ENCODE measurements at regions not wholly inside any gene's neighbourhood (a gene's known extent, or its start where the extent isn't known, plus 50 kb on each side); places are given as distances from the start of the nearest gene placed in this dataset.
"Not testable (repeated sequence)": the region's sequence is repeated elsewhere in the genome, so short reads cannot be mapped to it uniquely, and the experiment has no call there.

DNA sequence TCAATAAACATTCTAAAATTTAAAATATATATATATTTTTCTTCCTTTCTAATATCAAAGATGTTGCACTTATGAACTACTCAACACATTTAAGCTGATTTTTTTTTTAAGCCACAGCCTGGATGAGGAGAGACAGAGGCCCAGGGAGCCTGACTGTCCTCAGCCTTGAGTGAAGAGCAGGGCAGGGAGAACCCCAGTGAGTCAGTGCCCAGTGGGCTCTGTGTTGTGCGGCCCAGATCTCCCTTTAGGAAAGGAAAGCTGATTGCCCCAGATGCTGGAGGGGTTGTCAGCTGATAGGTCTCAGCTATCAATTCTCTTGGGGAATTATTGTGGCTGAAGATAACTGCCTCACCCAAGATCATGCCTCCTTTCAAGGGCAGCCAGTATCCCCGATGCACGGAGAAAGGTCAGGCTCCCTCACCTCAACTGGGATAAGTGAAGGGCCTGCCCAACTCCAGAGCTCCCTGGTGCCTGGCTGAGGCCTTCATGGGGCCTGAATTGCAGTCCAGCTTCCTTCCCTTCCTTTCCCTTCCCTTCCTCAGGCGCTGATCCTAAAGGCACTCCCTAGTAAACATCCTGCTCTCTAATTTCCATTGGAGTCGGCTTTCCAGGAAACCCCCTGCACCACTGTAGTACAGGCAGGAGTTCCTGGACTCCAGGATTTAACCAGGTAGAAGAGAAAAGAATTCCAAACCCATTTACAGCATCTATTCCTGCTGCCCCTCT, 106.9 kb upstream of the ATL2 start:
- no peak for DNase-seq (ENCODE audit: low read depth)

GRCh38 chr2:38482710-38483109, 105.6 kb upstream of the ATL2 start:
- not testable (repeated sequence) for DNase-seq (ENCODE audit: low read depth)

- no peak for DNase-seq (ENCODE audit: low read depth)
Measured at GRCh38 chr2:38480617-38481016, 103.5 kb upstream of the ATL2 start.

GRCh38 chr2:38477006-38477405, 99.9 kb upstream of the ATL2 start:
- DNase-seq (ENCODE audit: low read depth): no peak

DNA sequence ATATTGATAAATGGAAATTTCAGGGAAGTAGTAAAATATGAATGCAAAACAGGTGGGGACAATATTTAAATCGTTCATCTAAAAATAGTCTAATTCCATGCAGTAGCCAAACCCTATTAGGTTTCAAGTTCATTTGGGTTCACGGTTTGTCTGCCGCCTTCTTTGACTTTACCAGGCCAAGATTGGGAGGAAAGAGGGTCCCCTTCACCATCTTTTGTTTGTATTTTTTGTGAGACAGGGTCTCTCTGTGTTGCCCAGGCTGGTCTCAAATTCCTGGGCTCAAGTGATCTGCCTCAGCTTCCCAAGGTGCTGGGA, 98.5 kb upstream of the ATL2 start:
- no peak for DNase-seq (ENCODE audit: low read depth)

- no peak for DNase-seq (ENCODE audit: low read depth)
Measured at GRCh38 chr2:38474715-38475566, 97.9 kb upstream of the ATL2 start.

DNA sequence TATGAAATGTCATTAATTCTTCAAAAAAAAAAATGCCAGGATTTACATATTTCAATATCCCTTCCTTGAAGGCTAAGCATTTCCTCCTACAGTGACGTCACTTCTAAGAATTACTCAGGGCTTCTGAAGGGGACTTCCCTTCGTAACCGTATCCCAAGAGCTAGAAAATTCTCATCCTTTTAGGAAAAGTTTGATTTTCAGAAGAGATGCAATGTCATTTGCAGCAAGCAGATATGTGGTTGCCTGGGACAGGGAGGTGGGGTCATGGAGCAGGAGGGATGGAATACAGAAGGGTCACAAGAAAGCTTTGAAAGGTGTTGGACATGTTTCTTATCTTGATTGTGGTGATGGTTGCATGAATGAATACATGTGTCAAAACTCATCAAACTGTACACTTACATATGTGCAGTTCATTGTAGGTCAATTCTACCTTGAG, 97.0 kb upstream of the ATL2 start:
- DNase-seq (ENCODE audit: low read depth): no peak

DNA sequence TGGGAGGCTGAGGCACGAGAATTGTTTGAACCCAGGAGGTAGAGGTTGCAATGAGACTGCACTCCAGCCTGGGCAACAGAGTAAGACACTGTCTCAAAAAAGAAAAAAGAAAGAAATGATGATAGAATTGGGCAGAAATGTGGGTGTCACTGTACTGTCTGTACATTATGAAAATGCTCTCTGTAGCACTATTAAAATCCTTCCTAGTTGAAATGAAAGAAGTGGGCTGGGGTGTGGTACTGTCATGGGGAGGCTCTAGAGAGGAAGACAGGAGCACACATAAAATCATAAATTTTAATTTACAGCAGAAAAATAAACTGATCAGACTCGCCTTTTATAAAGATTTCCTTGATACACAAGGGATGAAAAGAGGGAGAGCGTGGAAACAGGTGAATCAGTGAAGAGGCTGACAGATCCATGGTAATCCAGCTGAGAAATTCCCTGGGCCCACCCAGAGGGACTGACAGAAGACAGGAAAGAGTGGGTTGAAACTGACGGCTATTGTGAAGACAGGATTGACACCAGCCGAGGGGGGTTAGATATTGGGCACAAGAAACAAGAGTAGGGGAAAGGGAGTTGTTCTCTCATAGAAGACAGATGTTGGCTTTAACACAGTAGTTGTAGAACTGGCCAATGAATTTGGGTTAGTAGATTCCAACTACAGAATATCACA, 96.4 kb upstream of the ATL2 start:
- no peak for DNase-seq (ENCODE audit: low read depth)

DNA sequence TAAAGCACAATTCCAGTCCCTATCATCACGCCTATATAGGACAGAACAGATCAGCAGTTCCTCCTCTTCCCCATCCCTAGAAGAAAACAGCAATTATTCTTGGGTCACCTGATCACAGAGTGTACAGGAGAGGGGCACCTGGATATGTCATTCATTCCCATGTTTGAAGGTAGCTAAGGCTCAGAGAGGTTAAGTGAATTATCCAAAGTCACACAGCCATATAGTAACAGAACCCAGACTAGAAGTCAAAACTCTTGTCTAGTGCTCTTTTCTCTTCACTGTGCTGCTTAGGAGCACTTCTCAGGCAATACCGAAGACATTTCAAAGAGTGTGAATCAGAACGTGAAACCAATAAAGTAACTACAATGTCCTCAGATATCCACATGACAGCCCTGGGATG, 93.0 kb upstream of the ATL2 start:
- no peak for DNase-seq (ENCODE audit: low read depth)

GRCh38 chr2:38467768-38468455, 90.8 kb upstream of the ATL2 start:
- no peak for DNase-seq (ENCODE audit: low read depth)

DNA sequence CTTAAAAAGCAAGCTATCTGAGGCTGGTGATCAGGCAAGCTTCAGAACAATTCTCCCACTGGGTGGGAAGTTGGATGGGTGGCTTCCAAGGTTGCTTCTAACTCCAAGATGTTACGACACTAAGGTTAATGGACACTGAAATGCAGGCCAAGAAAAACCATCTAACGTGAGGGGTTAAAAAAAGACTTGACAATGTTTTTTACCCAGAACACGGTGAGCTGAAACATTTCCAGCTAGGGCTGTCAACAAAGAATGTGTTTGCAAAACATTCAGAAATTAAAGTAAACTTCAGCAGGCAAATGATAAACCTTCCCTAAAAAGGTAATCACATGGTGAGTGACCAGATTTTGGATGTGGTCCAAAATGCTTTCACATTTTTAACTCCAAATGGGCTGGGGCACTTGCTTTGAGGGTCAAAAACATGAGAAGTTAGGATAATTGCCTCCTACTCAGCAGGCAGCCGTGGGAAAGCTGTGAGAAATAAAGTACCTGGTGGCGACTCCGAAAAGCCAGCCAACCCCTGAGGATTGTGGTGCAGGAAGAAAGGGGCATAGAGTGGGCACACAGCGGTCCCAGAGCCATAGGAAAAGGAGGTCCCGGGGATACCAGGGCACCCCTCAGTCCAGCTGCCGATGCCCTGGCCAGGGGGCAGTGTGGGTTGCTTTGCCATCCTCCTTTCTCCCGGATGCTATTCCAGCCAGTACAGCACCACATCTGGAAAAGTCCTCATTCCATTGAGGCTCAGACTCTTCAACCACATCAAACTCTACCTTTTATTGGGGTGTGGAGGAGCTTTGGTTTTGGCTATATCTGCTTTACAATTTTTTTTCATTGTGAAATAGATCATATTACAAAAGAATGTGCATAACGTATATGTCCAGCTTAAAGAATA, 90.0 kb upstream of the ATL2 start:
- DNase-seq (ENCODE audit: low read depth): no peak

GRCh38 chr2:38466409-38466808, 89.3 kb upstream of the ATL2 start:
- DNase-seq (ENCODE audit: low read depth): no peak

DNA sequence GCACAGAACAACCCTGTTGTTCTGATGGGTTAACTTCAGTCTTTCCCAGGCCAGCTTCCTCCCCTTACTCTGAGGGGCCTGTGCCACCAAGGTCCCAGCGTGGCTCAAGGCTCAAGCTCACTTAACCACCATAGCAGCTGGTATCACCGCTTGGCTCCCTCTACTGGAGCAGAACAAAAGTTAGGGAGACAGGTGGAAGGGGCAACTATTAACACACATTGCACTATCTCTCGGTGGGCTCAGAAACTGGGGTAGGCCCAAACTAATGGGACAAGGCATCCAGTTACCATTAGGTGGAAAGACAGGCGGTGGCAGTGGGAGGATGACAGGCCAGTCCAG, 88.7 kb upstream of the ATL2 start:
- no peak for DNase-seq (ENCODE audit: low read depth)

GRCh38 chr2:38464971-38465788, 88.1 kb upstream of the ATL2 start:
- no peak for DNase-seq (ENCODE audit: low read depth)

DNA sequence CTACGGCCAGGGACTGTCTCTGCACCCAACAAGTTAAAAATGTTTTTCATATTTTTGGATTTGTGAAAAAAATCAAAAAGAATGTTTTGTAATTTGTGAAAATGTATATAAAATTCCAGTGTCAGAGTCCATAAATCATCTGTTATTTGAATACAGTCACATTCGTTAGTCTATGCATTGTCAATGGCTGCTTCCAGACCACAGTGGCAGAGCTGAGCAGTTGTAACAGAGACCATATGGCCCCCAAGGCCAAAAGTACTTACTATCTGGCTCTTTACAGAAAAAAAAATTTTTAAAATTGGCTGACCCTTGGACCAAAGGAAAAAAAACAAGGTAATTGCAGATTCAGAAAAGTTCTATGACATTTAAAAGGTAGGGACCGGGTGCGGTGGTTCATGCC, 86.7 kb upstream of the ATL2 start:
- DNase-seq (ENCODE audit: low read depth): no peak

DNA sequence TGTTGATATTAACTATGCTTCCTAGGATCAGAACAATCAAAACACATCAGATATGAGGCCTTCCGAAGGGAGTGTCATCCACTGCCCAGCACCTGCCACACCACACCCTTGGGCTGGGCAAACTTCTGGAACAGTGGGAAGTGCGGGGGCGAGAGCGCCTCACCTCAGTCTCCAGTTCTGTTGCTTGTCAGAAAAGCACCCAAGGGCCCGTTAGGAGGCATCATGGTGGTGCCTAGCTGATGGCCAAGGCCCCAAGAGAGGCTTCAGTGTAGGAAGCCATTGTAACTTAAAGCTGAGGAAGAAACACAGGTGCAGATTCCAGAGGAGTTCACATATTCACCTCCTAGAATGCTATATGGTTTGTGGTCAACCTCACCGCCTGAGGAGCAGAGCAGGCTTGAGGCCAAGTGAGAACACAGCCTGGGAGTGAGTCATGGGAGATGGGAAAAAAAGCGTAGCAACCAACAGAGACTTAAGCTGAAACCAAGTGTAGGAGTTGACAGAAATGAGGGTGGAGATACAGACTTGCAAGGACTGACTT, 85.1 kb upstream of the ATL2 start:
- DNase-seq (ENCODE audit: low read depth): no peak

- DNase-seq (ENCODE audit: low read depth): no peak
Measured at GRCh38 chr2:38461470-38461869, 84.4 kb upstream of the ATL2 start.

- no peak for DNase-seq (ENCODE audit: low read depth)
Measured at GRCh38 chr2:38460313-38460712, 83.2 kb upstream of the ATL2 start.

GRCh38 chr2:38454081-38454480, 77.0 kb upstream of the ATL2 start:
- DNase-seq (ENCODE audit: low read depth): no peak

DNA sequence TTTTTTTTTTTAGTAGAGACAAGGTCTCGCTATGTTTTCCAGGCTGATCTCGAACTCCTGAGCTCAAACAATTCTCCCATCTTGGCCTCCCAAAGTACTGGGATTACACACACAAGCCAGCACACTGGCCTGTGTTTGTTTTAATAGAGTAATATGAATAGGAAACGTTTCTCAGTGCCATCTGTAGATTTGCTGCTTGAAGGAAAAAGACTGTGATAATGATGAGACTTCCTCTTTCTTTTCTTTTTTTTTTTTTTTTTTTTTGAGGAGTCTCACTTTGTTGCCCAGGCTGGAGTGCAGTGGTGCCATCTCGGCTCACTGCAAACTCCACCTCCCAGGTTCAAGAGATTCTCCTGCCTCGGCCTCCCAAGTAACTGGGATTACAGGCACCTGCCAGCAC, 74.7 kb upstream of the ATL2 start:
- not testable (repeated sequence) for DNase-seq (ENCODE audit: low read depth)
